Activated CD8-positive, alpha-beta T cell treated with anti-CD3 and anti-CD28 coated beads for 36 hours (primary cell): ENCODE measurements at regions not wholly inside any gene's neighbourhood (a gene's known extent, or its start where the extent isn't known, plus 50 kb on each side); places are given as distances from the start of the nearest gene placed in this dataset.

Source experiments
- ATAC-seq: fragments of 200-7000 bp; cut with Tn5 transposase; one replicate; pipeline ENCODE4 v1.10.0; 2021; ENCODE audit warnings: mild to moderate bottlenecking, moderate library complexity
- CTCF ChIA-PET: fragments of 350-600 bp; sonication (Branson Sonifier 250); formaldehyde crosslinking; loops from one replicate; lab custom pipeline; 2021; ENCODE audit warnings: antibody characterized with exemption; lab: Charles Lee
- POLR2A ChIA-PET: fragments of 350-600 bp; sonication (Branson Sonifier 250); formaldehyde crosslinking; loops from one replicate; lab custom pipeline; 2021; ENCODE audit warnings: antibody characterized with exemption; lab: Charles Lee
- DNase-seq: peaks from one replicate; pipeline ENCODE4 v3.0.0-alpha.2; 2020
- H3K27ac Mint-ChIP-seq: one replicate; pipeline ENCODE4 v1.8.0; 2021; ENCODE audit warnings: mild to moderate bottlenecking, mixed read lengths
- H3K27me3 Mint-ChIP-seq: one replicate; pipeline ENCODE4 v1.8.0; 2021; ENCODE audit warnings: mixed read lengths
- H3K36me3 Mint-ChIP-seq: one replicate; pipeline ENCODE4 v1.8.0; 2021; ENCODE audit warnings: low read depth, mixed read lengths
- H3K4me1 Mint-ChIP-seq: one replicate; pipeline ENCODE4 v1.8.0; 2021; ENCODE audit warnings: low read depth, mixed read lengths
- H3K4me3 Mint-ChIP-seq: one replicate; pipeline ENCODE4 v1.8.0; 2021; ENCODE audit warnings: mild to moderate bottlenecking, moderate library complexity, mixed read lengths
- H3K9me3 Mint-ChIP-seq: one replicate; pipeline ENCODE4 v1.8.0; 2021; ENCODE audit warnings: mixed read lengths
- intact Hi-C: fragments of 100-400 bp; cut with micrococcal nuclease; formaldehyde crosslinking; loops from one replicate; pipeline ENCODE4 v1.10.0; 2022
- TF ChIP-seq, protein P1 (sequence below): fragments of 200-600 bp; IDR thresholded peaks from one replicate; pipeline ENCODE4 v1.8.0; 2022; ENCODE audit warnings: antibody characterized with exemption, mild to moderate bottlenecking

DNA sequence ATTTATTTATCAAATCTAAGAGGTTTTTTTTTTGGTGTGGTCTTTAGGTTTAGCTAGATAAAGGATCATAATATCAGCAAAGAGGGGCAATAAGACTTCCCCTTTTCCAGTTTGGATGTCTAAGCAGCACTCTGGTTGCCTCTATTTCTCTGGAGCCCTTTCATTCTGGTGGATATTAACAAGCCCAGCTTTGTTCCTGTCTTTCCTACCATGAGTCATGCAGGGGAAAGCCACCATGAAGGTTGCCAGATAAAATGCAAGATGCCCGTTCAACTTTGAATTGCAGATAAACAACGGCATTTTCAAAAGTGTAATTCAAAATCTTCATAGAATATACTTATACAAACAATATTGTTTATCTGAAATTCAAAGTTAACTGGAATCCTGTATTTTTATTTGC lies 143.6 kb downstream of the ADAMTS15 start:
- POLR2A ChIA-PET = no interaction called here
- intact Hi-C loops = no loop called here
- no peak for DNase-seq
- Mint-ChIP-seq H3K27me3 (peaks cover 1% of the 10 kb centered on the region), H3K9me3 (no peaks in the 10 kb centered on the region), H3K4me3 (no peak overlapping the region), H3K36me3 (no peaks in the 10 kb centered on the region), H3K27ac (no peak overlapping the region), H3K4me1 (no peaks in the 10 kb centered on the region)
- no peak for ATAC-seq
- CTCF ChIA-PET = no interaction called here
- TF ChIP-seq, protein P1, sequence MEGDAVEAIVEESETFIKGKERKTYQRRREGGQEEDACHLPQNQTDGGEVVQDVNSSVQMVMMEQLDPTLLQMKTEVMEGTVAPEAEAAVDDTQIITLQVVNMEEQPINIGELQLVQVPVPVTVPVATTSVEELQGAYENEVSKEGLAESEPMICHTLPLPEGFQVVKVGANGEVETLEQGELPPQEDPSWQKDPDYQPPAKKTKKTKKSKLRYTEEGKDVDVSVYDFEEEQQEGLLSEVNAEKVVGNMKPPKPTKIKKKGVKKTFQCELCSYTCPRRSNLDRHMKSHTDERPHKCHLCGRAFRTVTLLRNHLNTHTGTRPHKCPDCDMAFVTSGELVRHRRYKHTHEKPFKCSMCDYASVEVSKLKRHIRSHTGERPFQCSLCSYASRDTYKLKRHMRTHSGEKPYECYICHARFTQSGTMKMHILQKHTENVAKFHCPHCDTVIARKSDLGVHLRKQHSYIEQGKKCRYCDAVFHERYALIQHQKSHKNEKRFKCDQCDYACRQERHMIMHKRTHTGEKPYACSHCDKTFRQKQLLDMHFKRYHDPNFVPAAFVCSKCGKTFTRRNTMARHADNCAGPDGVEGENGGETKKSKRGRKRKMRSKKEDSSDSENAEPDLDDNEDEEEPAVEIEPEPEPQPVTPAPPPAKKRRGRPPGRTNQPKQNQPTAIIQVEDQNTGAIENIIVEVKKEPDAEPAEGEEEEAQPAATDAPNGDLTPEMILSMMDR = no peak

- Mint-ChIP-seq H3K27me3 (peaks cover 1% of the 10 kb centered on the region), H3K4me3 (no peak overlapping the region), H3K27ac (no peak overlapping the region), H3K36me3 (no peaks in the 10 kb centered on the region), H3K9me3 (no peaks in the 10 kb centered on the region), H3K4me1 (no peaks in the 10 kb centered on the region)
- DNase-seq (no peak), ATAC-seq (no peak)
- POLR2A ChIA-PET = interaction anchor here (0.6 kb wide), 1 partner anchor 480 kb away, joined by 3 read pairs; no protein-coding TSS in a partner anchor
- TF ChIP-seq, protein P1 = no peak
- CTCF ChIA-PET = no interaction called here
- intact Hi-C loops = no loop called here
Measured at GRCh38 chr11:130593064-130593463, 144.6 kb downstream of the ADAMTS15 start.

DNA sequence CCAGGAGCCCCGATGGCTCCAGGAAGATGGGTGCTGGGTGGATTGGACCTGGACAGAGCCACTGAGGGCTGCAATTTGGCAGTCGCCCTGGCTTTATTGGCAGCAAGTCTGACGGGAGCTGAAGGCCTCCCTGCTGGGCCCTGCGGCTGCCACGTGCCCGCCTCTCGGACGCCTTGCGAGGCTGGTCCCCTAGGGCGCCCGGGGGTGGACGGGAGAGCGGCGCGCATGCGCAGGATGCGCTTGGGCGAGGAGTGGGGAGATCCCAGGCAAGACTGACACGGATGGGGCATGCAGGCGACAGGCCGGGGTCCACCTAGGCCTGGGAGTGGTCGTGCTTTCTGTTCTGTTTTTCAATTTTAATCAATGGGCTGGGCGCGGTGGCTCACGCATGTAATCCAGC lies 150.0 kb downstream of the ADAMTS15 start:
- no peaks in the 10 kb centered on the region for H3K9me3 Mint-ChIP-seq
- H3K4me3 Mint-ChIP-seq = no peak overlapping the region
- no peak for DNase-seq
- ChIA-PET POLR2A (no interaction called here), CTCF (no interaction called here)
- H3K36me3 Mint-ChIP-seq = no peaks in the 10 kb centered on the region
- H3K27me3 Mint-ChIP-seq = no peaks in the 10 kb centered on the region
- H3K27ac Mint-ChIP-seq = no peak overlapping the region
- TF ChIP-seq, protein P1 = no peak
- no peaks in the 10 kb centered on the region for H3K4me1 Mint-ChIP-seq
- ATAC-seq = no peak
- intact Hi-C loops = no loop called here

DNA sequence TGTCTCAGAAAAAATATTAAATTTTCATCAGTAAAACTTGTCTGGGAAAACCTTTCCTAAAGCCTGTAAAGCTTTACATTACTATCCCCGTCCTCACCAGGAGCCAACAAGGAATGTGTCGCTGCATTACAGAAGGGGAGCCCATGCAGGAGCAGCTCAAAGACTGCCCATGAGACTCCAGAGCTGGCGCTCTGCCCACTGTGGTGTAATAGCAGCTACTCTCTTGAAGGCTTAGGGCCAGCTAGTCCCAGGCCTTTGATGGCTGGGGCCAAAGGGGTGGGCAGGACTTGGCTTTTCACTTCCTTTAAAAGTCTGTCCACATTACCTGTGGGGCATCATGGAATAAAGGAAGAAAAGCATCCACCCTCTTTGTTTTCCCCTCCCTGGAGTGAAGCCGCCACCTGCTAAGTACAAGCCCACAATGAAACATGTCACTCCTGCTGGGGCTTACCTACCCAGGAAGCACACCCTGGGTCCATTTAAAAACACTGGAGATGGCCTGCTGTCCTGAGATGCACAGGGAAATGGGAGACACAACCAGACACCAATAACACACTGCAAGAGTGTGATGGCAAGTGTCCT lies 150.7 kb downstream of the ADAMTS15 start:
- TF ChIP-seq, protein P1 = no peak
- no peaks in the 10 kb centered on the region for H3K9me3 Mint-ChIP-seq
- intact Hi-C loops = no loop called here
- no peak overlapping the region for H3K27ac Mint-ChIP-seq
- no peaks in the 10 kb centered on the region for H3K4me1 Mint-ChIP-seq
- ChIA-PET POLR2A (no interaction called here), CTCF (no interaction called here)
- H3K27me3 Mint-ChIP-seq = no peaks in the 10 kb centered on the region
- DNase-seq = no peak
- no peaks in the 10 kb centered on the region for H3K36me3 Mint-ChIP-seq
- no peak overlapping the region for H3K4me3 Mint-ChIP-seq
- ATAC-seq = no peak

GRCh38 chr11:130600139-130600538 lies 151.7 kb downstream of the ADAMTS15 start:
- H3K27me3 Mint-ChIP-seq = peaks cover 1% of the 10 kb centered on the region
- H3K4me1 Mint-ChIP-seq = no peaks in the 10 kb centered on the region
- ChIA-PET CTCF (no interaction called here), POLR2A (no interaction called here)
- H3K9me3 Mint-ChIP-seq = no peaks in the 10 kb centered on the region
- TF ChIP-seq, protein P1 = no peak
- ATAC-seq (no peak), DNase-seq (no peak)
- intact Hi-C loops = no loop called here
- no peak overlapping the region for H3K4me3 Mint-ChIP-seq
- H3K27ac Mint-ChIP-seq = no peak overlapping the region
- no peaks in the 10 kb centered on the region for H3K36me3 Mint-ChIP-seq
